Nucleus accumbens (tissue), 56 donors: ENCODE measurements at regions not wholly inside any gene's neighbourhood (a gene's known extent, or its start where the extent isn't known, plus 50 kb on each side); places are given as distances from the start of the nearest gene placed in this dataset.

Source experiments
- DNase-seq, 56 donors: peaks; one replicate each; lab custom pipeline; 2025; lab: John Stamatoyannopoulos, UW

GRCh38 chr11:71334191-71334590 lies 81.8 kb upstream of the SHANK2 start:
- no peak for DNase-seq

GRCh38 chr11:71333473-71333872 lies 81.1 kb upstream of the SHANK2 start:
- no peak for DNase-seq

GRCh38 chr11:71332447-71332846 lies 80.1 kb upstream of the SHANK2 start:
- DNase-seq, result no peak

GRCh38 chr11:71332046-71332445 lies 79.7 kb upstream of the SHANK2 start:
- no peak for DNase-seq

GRCh38 chr11:71331631-71332030 lies 79.3 kb upstream of the SHANK2 start:
- DNase-seq, result no peak

GRCh38 chr11:71330996-71331395 lies 78.6 kb upstream of the SHANK2 start:
- DNase-seq, result no peak

GRCh38 chr11:71330349-71330748 lies 78.0 kb upstream of the SHANK2 start:
- no peak for DNase-seq

- DNase-seq, result no peak
Observed at GRCh38 chr11:71329786-71330185, 77.4 kb upstream of the SHANK2 start.

- DNase-seq, result no peak
Observed at GRCh38 chr11:71329165-71329510, 76.8 kb upstream of the SHANK2 start.

- DNase-seq, result no peak
Observed at GRCh38 chr11:71327156-71328085, 75.0 kb upstream of the SHANK2 start.

- DNase-seq, result no peak
Observed at GRCh38 chr11:71326328-71326940, 74.1 kb upstream of the SHANK2 start.

- no peak for DNase-seq
Observed at GRCh38 chr11:71325418-71326327, 73.3 kb upstream of the SHANK2 start.

GRCh38 chr11:71324788-71325417 lies 72.5 kb upstream of the SHANK2 start:
- DNase-seq, result no peak

- no peak for DNase-seq
Observed at GRCh38 chr11:71323876-71324526, 71.6 kb upstream of the SHANK2 start.

- DNase-seq, result no peak
Observed at GRCh38 chr11:71322861-71323582, 70.6 kb upstream of the SHANK2 start.

GRCh38 chr11:71322192-71322735 lies 69.9 kb upstream of the SHANK2 start:
- DNase-seq, result no peak

GRCh38 chr11:71321433-71322191 lies 69.2 kb upstream of the SHANK2 start:
- no peak for DNase-seq

GRCh38 chr11:71316701-71317100 lies 64.3 kb upstream of the SHANK2 start:
- no peak for DNase-seq
